HG02759 (cell line): ENCODE measurements at regions not wholly inside any gene's neighbourhood (a gene's known extent, or its start where the extent isn't known, plus 50 kb on each side); places are given as distances from the start of the nearest gene placed in this dataset.

Experiments
- ATAC-seq: cut with Tn5 transposase; IDR thresholded peaks from one replicate; pipeline ENCODE4 v1.9.1; 2021; ENCODE audit warnings: mild to moderate bottlenecking, moderate library complexity; ENCODE audit not compliant: unreplicated experiment

DNA sequence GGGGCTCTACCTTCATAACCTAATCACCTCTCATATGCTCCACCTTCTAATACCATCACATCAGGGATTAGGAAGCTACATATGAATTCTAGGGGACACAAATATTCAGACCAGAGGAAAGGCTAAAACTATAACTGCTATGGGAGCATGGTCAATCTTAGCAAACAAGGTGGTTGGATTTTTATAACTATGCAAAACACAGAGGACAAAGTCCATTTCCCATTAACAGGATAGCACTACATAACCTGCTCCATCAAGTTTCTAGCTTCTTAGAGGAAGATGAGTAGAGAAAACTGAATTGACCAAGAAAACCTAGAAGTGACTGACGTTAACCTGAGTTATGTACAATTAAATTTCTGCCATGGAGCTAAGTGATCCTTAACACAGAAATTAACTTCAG, 398.6 kb downstream of the TBL1XR1 start:
- no peak for ATAC-seq

DNA sequence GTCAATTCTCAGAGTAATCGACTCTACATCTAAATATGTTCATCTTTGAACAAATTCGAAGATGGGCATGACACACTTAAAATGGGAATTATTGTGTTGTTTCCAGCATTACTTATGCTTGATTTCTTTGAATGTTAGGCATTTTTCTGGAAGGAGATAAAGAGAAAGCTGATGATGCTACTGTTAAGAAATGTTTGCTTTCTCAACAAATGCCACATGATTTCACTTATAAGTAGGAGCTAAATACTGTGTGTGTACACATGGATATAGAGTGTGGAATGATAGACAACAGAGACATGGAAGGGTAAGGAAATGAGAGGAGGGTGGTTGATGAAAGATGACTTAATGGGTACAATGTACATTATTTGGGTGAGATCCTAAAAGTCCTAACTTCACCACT, 400.9 kb downstream of the TBL1XR1 start:
- ATAC-seq: no peak

DNA sequence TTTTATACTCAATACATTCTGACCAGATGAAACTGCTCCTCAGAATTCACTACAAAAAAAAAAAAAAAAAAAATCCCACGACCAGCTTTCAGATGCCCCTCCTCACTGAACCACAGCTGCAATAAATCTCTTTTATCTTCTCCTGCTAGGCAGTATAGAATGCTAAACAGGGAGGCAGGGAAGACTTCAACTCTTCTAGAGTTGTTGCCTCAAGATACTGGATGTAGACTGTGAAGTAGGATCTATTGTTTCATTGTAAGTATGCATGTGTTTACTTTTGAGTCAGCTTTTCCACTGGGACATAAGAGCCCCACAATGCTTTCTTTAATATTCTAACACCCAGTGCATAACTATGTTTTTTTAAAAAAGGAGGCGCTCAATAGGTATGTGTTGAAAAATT, 401.4 kb downstream of the TBL1XR1 start:
- no peak for ATAC-seq

DNA sequence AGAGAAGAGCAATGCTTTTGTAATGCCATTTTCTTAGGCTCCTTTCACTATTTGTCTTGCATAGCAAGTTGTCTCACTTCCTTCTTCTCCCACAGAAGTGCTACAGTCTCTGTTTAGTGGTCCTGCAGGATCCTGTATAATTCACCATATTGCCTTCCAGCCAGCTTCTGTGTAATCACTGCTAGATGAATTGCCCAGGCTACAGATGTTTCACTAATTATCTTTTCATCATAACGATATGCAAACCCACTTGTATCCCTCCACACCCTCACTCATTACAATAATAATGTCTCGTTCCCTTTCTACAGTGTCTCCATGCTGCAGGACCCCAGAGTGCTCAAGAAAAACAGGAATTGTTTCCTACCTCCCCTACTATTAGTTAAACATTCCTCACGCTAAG, 402.9 kb downstream of the TBL1XR1 start:
- ATAC-seq: no peak

DNA sequence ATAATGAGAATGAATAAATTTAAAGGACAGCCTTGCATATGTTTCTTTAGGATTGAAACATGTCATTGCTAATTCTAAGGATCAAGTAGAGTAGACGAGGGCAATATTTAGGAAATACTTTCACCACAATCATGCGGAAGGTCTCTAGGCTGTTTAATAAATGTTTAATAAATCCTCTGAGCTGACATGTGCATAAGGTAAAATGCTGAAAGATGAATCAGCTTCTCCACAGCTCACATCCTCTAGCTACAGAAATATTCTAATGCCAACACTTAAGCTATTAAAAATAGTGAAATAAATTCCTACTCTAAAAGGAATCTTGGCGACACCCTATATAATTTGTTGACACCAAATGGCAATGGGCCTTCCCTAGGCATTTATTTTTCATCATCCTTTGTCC, 407.3 kb downstream of the TBL1XR1 start:
- ATAC-seq: no peak

DNA sequence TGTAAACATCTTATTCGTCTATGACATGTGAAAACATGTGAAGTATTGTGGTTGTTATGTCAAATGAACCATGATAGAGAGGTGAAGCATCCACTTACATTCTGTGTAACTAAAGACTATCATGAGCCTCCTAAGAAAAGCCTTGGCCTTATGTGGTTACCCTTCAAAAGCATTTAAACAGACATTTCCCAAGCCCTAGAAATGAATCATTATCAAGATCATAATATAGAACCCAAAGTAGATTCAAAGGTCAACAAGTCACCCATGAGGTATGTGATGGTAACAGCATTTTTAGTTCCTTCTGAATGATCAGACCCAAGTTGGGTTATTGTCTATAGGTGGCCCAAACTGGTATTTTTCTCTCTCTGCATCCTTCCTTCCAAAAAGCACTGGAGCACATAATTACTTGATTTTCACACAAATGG, 408.0 kb downstream of the TBL1XR1 start:
- no peak for ATAC-seq

DNA sequence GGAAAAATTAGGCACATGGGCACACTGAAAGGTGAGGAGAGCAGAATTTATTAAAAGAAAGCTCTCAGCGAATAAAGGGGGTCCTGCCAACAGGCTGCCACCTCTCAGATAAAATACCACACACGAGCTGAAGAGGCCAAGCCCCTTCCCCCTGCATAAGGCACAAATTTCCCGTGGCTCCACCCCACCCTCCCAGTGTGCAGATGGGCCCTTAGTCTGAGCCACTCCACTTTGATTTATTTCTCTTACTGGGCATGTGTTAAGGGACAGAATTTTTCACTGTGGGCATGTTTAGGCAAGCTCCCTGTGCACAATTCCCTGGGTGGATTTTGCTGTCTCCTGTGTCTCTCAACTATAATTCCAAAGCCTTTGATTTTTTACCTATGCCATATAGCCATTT, 409.8 kb downstream of the TBL1XR1 start:
- no peak for ATAC-seq

DNA sequence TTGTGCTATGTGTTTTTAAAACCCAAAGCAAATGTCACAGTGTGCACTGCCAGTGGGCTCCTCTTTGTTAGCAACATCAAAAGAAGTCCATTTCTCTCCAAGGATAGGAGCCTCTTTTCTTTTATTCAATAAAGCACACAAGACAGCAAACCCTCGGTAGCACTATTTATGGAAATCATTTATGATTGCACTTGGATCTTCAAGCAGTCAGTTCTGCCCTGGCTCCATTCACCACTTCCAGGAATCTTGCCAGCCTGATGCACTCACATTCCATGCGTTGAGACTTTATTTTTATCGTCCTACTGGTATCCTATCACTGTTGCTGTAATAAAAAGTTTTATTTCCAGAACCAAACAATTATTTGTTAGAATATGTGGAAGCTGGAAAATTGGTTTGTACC, 412.1 kb downstream of the TBL1XR1 start:
- no peak for ATAC-seq

DNA sequence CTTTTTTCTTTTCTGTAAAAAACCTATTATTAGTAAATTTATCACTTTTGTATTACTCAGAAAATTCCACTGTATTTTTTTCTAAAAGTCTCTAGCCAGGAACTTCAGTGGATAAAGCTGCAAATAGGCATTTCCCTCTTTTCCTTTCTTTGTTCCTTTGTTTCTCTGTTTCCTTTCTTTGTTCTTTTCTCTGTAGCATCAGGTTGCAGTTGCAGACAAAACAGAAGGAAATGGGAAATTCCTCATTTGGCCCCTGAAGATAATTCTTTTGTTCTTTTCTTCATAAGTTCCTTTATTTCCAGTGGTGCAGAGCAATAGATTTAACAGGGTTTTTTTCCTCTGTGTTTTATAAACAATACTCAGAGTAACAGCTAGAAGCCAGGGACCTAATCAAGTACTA, 416.5 kb downstream of the TBL1XR1 start:
- ATAC-seq: no peak

DNA sequence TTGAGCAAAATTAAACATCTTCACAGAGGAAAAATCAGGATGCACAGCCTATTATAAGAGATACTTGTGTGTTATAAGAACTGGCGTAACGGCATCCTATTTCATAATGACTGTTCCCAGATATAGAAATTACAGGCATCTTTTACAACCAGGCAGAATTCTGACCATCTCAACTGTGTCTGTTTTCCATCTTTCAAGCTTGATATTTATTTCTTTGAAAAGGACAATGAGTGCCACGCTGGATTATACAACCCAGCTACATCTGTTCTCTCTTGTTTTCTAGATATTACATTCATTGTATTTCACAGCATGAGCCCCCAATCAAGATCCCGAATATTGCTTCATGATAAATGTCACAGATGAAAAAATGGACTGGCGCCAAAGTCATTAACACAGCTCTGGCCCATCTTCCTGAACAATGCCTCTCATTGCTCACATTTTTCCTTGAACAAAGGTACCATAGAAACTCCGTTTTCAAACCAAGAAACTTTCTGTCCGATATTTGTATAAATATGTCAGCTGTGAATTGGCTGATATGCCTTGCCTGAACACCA, 420.6 kb downstream of the TBL1XR1 start:
- no peak for ATAC-seq

DNA sequence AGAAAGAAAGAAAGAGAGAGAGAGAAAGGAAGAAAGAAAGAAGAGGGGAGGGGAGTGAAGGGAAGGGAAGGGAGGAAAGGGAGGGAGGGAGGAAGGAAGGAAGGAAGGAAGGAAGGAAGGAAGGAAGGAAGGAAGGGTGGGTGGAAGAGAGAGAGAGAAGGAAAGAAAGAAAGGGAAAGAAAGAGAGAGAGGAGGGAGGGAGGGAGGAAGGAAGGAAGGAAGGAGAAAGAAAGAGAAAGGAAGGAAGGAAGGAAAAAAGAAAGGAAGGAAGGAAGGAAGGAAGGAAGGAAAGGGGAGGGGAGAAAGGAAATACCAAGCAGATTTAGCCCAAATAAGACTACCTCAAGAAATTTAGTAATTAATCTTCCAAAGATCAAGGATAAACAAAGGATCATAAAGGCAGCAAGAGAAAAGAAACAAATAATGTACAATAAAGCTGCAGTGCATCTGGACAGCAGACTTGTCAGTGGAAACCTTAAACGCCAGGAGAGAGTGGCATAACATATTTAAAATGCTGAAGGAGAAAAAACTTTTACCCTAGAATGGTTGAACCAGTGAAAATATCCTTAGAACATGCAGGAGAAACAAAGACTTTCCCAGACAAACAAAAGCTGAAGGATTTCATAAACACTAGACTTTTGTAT, 427.6 kb downstream of the TBL1XR1 start:
- ATAC-seq: no peak

DNA sequence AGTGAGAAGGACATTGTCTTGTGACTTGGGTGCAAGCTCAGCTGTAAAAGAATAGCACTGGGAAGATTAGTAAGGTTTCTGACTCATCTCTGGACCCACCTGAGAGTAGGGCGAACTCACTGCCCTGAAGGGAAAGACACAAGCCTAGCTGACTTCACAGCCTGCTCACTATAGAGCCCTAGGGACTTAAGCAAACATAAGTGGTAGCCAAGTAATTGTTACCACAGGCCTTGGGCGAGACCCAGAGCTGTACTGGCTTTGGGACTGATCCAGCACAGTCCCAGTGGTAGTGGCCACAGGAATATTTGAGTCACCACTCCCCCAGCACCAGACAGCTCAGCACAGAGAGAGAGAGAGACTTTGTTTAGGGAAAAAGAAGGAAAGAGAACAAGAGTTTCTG, 429.9 kb downstream of the TBL1XR1 start:
- no peak for ATAC-seq

DNA sequence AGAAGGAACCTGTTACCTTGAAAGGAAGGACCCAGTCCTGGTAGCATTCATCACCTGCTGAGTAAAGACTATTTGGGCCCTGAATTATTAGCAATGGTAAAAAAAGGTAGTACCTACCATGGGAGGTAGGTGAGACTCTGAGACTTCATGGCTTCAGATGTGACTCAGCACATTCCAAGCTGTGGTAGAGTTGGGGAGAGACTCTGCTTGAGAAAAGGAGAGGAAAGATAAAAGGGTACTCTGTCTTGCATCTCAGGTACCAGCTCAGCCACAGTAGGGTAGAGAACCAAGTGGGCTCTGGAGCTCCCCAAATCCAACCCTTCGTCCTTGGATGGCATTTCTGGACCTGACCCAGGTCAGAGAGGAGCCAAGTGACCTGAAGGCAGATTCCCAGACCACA, 430.4 kb downstream of the TBL1XR1 start:
- no peak for ATAC-seq

DNA sequence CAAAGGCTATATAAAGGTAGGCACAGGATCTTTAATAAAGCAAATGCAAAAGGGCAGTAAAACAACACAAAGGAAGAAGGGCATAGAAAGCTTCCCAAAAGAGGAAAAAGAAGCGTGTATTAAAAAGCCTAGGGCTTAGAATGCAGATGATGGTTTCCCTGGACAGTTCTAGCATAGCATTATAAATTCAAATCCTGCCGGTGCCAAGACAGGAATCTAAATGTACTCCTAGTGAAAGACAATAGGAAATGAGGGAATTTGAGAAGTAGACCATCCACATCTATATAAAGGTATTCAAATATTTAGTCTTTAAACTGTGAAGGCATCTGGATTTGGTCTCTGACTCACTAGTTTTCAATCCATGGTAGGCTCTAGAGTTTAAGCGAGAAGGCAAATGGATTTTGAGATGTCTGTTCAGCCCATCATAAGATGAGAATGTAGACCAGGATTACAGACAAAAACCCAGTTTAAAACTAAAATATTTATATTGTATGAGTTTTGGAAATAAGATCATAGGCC, 431.8 kb downstream of the TBL1XR1 start:
- no peak for ATAC-seq

DNA sequence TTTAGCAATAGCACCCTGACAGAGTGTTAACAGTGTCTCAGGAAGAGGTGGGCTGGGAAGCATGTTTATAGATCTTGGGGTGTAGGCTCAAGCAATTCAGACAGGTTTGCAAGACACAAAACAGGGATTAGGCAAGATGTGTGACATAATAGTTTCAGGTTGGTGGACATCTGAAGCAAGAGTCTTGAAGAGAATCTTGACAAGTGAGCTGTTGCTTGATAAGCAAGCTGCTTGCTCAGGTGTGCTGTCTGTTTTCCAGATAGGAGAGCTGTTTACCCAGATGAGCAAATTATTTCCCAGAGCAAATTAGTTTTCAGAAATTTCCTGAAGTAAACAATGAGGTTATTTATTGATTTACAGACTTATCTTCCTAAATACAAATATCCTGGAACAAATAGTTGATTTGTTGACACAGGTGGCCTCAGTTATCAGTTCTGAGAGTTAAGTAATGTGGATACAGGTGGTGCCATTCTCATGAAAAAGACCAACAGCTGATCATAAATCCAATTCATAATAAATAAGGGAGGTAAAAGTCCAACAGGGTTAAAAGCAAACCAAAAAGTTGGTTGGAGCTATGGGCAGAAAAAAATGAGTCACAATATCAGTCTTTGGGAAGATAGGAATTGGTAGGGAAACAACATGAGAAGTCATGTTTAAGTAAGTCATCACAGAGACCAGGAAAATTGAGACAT, 437.3 kb downstream of the TBL1XR1 start:
- ATAC-seq: no peak

DNA sequence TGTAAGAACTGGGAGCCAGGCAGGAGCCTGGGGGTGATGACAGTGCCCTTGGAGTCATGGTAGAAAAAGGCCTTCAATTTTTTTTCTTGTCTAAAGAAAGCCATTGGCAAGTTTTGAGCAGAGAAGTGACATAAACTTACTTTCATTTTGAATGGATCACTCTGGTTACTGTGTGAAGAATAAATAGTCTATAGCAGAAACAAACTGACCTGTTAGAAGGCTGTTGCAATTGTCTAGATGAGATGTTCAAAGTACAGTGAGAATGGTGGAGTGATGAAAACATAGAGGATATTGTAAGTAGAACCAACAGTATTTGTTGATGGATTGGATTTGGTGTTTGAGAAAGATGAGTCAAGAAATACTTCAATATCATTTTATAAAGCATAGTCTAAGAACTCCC, 439.9 kb downstream of the TBL1XR1 start:
- ATAC-seq: no peak

DNA sequence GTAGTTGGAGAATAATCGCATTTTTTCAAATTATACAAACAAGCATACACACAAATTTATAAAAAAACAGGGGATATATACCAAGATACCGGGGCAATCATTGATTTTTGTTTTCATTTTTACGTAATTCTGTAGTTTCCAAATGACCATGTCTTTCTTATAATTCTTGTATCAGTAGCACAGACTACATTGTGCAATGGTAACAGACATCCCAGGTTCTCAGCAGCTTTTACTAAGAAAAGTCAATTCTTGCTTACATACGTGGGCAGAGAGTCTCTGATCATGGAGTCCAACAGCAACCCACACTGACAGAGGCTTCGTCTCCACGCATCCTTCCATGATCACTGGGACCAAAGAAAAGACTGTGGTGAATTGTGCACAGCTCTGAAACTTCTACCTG, 441.3 kb downstream of the TBL1XR1 start:
- peak; percentile 31 for ATAC-seq

DNA sequence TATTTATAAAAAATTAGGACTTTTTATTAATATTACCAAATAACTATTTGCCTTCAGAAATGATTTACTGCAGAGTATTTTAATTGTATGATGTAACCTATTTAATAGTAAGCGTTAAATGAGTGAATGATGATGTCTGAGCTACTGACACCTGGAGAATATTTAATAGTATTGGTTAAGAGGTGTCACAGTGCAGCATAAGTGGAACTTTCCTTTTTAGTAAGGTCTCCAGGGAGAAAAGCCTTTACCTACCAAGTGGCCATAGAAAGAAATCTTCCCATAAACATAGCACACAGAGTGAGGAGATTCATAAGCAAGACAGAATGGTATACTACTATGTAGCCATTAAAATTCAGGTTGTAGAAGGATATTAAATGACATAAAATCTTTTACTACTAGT, 441.7 kb downstream of the TBL1XR1 start:
- peak; percentile 48 for ATAC-seq

DNA sequence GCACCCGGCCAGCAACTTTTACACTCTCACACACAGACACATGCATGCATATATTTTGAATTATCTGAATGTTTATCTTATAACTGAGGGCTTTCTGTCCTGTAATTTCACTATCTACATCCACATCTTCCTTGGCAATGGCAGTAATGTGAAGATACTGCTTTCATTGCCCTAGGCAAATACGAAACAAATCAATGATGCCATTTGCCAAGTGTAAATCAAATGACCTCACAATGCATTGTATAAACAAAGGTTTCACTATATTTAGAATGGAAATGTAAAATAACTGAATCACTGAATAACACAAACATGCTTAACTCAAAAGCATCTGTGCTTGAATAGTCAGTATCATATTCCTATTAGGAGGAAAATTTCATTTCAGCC, 455.6 kb downstream of the TBL1XR1 start:
- ATAC-seq: no peak

DNA sequence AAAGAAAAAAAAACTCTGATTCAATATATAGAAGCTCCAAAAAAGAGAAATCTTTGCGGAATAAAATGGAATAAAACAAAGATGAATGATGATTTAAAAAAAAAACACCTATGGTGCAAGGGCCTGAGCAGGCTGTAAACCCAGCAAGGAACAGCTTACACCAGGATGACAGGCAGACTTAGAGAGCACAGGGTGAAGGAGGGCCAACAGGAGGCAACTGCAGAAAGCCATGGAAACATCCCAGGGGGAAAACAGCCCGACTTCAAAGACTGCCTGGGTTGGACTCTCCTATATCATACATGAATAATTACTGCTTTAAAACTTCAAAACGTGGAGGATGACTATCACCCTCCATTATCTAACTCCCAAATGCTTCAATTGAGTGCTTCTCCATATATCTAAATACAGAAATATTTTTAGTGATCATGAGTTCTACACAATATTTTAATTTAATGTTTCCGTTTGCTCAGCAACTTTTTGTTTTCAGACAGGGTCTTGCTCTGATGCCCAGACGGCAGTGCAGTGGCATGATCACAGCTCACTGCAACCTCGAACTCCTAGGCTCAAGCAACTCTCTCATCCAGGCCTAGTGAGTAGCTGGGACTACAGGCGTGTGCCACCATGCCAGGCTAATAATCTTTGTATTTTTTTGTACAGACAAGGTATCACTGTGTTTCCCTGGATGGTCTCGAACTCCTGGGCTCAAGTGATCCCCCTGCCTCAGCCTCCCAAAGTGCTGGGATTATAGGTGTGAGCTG, 456.2 kb downstream of the TBL1XR1 start:
- ATAC-seq: no peak

DNA sequence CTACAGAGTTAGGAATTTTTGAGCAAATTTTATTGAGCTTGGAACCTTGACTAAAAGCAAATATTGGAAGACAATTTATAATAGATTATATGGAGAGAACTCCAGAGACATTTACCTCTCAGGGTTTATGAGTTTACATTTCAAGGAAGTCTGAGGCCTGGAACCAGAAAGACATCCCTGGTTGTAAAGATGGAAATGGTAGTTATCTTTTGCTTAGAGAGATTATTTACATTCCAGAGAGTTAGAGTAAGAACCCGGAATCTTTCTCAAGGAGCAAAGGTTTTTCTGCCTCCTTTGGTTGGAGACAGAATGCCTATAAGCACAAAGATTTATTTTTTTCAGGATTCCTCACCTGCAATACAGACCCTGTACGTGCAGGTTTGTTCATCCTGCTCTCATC, 458.1 kb downstream of the TBL1XR1 start:
- no peak for ATAC-seq
